VCaP (cell line): ENCODE measurements at regions not wholly inside any gene's neighbourhood (a gene's known extent, or its start where the extent isn't known, plus 50 kb on each side); places are given as distances from the start of the nearest gene placed in this dataset.

Source experiments
- H3K27ac ChIP-seq: fragments of 450-650 bp; 2 replicates; pipeline ENCODE4 v1.5.1; 2017
- TF ChIP-seq, protein P1 (sequence below): fragments of 450-650 bp; conservative IDR thresholded peaks from 2 replicates; pipeline ENCODE4 v1.5.1; 2017; ENCODE audit warnings: mild to moderate bottlenecking, moderate library complexity

DNA sequence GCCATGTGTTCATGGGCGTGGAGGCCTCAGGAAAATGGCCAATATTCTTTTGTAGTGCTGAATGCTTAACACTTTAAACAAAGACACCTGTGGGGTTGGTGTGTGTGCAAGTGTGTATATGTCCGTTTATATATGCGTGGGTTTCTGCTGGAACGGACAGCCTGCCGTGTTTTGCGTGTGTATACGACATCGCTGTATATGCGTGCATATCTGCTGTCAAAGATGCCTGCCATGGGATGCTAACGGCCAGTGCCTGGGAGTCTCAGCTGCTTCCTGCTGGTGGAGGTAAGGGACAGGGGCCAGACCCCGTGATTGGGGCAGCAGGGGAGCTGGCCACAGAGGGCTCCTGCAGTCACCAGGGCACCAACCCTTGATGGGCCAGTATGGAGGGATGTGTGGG lies 216.3 kb upstream of the SHH start:
- H3K27ac ChIP-seq = no peak overlapping the region
- TF ChIP-seq, protein P1, sequence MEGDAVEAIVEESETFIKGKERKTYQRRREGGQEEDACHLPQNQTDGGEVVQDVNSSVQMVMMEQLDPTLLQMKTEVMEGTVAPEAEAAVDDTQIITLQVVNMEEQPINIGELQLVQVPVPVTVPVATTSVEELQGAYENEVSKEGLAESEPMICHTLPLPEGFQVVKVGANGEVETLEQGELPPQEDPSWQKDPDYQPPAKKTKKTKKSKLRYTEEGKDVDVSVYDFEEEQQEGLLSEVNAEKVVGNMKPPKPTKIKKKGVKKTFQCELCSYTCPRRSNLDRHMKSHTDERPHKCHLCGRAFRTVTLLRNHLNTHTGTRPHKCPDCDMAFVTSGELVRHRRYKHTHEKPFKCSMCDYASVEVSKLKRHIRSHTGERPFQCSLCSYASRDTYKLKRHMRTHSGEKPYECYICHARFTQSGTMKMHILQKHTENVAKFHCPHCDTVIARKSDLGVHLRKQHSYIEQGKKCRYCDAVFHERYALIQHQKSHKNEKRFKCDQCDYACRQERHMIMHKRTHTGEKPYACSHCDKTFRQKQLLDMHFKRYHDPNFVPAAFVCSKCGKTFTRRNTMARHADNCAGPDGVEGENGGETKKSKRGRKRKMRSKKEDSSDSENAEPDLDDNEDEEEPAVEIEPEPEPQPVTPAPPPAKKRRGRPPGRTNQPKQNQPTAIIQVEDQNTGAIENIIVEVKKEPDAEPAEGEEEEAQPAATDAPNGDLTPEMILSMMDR = no peak

DNA sequence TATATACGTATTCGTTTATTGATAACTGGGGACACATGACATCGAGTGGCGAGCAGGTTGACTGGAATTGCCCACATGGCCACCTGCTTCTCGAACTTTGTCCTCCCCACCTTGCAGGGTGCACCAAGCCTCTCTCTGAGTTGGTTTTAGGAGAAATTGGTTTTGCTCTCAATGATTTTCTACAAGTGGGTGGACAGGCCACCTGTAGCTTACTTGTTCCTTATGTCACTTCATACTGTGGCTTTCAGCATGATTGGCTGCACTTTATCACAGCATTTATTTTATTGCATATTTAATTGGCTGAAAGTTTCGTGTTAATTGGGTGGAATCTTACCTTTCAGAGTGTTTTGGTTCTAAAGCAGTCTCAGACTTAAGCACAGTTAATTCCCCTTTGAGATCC lies 215.6 kb upstream of the SHH start:
- TF ChIP-seq, protein P1 = no peak
- H3K27ac ChIP-seq = no peak overlapping the region

DNA sequence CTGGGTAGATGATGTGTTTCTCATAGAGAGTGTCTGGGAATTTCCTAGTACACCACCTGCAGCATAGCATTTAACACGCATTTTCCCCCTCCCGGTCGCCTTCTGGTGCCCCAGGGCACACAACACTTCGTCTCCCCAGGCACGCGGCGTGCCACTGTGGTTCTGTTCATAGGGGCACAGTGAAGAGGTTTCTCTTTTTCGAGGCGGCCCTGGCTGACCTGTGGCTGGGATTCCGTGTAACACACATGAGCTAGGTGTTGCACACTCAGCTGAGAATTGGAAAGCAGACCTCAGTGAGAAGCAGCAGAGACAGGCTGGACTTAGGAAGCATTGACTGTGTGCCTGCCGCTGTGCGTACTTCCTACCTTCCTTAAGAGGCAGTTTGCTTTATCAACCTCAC lies 214.3 kb upstream of the SHH start:
- no peak overlapping the region for H3K27ac ChIP-seq
- TF ChIP-seq, protein P1 = no peak

DNA sequence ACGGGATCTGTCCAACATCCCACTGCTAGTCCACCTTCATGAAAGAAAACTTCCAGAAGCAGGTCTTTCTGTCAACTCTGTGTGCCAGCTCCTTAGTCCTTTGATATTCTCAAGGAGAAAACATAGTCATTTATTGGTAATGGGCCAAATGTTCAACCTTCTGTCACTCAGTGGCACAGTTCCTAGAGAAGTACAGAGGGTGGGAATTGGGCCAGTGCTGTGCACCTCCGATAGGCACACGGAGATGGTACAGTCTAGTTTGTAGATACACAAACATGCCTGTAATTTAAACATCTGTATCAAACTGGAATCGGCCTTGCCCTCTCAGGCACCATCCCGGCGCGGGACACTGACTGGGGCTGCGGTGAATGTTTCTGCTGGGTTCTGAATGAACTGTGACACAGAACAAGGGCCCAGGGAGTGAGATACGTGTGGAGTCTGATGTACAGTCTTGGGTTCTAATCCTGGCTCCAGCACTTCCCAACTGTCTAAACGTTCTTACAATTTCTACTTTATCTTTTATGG lies 213.9 kb upstream of the SHH start:
- TF ChIP-seq, protein P1 = no peak
- H3K27ac ChIP-seq = no peak overlapping the region

DNA sequence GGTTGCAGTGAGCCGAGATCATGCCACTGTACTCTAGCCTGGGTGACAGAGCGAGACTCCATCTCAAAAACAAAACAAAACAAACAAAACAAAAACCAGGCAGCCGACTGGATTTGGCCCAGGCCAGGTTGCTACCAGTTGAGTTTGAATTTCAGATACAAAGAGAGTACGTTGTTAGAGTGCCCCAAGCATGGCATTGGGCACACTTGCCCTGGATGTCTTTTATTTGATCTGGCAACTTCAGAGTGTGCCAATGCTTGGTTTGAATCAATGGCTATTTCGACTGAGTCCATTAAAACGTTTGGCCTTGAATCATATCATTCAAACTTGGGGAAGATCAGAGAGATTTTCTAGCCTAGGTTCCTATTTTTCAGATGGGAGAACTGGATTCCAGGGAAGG lies 213.4 kb upstream of the SHH start:
- TF ChIP-seq, protein P1 = no peak
- no peak overlapping the region for H3K27ac ChIP-seq

DNA sequence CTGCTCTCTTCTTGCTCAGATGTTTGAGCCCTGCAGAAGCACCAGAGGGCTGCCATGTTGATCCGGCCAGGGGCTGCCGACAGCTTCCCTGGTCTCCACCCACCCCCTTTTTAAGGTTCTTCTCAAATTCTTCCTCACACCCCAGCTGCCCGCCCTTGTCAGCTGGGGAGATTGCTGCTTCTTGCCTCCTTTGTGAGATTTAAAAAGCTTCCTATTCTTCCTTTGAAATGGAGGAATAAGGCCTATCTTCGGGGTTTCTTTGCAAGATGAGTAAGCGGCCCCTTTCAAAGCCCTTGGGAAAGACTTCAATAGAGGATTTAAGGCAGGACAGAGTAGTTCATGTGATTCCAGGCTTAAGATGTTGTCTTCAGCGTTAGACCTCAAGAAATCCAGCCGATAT lies 211.9 kb upstream of the SHH start:
- H3K27ac ChIP-seq = no peak overlapping the region
- TF ChIP-seq, protein P1 = no peak

DNA sequence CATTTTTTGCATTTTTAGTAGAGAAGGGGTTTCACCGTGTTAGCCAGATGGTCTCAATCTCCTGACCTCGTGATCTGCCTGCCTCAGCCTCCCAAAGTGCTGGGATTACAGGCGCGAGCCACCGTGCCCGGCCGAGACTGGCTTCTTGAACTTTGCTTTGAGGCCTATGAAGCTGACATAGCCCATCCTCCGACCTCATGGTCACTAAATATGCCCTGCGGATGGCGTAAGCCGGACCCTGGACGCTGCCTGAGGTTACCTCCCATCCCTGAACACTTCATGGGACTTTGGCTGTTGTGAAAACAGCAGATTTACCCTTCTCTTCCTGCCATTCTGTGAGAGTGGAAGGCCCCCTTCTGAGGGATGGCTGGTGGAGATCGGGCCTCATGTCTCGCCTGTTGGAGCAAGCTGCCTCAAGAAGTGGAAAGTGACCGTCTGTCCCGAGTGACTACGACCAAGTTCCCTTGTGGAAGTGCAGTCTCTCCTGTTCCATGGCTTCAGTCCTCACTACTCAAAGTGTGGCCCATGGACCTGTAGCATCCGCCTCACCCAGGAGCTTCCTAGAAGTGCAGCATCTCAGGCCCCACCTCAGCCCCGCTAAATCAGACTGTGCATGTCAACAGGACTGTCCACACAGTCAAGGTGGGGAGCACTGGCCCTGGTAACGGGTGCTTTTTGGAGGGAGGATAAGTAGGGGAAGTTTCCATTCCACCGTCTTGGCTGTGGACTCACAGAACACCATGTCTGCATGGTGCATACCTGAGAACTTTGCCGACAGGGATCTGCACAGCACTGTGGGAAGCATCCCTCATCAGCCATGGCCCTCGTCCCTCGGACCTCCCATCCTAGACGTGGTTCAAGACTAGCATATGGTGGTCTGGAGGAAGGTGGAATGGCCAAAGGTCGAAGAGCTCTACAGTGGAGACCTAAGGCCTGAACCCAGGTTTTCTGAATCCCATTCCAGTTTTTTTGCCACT lies 210.5 kb upstream of the SHH start:
- TF ChIP-seq, protein P1 = no peak
- H3K27ac ChIP-seq = no peak overlapping the region
